ENCODE measurements at regions not wholly inside any gene's neighbourhood (a gene's known extent, or its start where the extent isn't known, plus 50 kb on each side); places are given as distances from the start of the nearest gene placed in this dataset.

DNA sequence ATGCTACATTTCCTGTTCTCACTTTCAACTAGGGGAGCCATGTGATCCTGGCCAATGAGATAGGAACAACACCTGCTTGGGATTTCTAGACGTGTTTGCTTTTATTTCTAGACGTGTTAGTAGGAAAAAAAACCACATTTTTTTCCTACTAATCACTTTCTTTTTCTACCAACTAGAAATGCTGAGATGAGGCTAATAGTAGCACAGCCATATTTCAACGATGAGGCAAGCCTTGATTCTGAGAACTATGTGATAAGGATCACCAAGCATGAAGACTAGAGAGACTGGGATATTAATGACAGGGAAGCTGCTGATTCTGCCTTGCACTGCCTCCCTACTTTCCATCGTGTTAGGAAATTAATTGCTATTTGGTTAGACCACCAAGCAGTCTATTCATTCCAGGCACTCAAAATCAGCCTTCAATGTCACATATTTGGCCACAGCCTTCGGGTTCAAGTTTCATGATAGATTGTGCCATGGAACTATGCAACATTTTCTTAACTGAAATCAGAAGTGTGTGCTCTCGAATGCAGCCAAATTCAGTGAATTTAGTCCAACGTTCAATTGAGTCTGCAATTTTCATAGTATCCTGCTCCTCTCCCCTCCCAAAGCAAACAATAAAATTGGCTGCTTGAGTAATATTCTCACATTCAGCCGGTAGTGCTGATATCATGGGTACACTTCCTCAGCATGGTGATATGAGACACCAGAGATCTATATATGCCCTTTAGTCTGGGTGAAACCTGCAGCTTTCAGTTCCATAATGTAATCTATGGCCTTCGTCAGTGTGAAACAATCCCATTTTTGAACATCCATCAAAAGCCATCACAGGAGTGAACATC, 98.1 kb downstream of the GPR37 start:
- Histone ChIP-seq H3K36me3 (ENCODE audit: insufficient read depth, low read length) (no peaks in the 10 kb centered on the region), H3K4me1 (ENCODE audit: insufficient read depth, low read length) (no peaks in the 10 kb centered on the region), H3K9me3 (ENCODE audit: insufficient read depth, low read depth, low read length) (no peaks in the 10 kb centered on the region), H3K27ac (ENCODE audit: low read depth, low read length) (no peak overlapping the region), H3K9ac (ENCODE audit: low read depth, low read length) (no peak overlapping the region), H3K4me3 (ENCODE audit: low read length) (no peak overlapping the region), H3K27me3 (ENCODE audit: insufficient read depth, low read length) (no peaks in the 10 kb centered on the region)
- 94% methylated on average over 9 of the region's 9 CpGs for WGBS

- H3K27me3 ChIP-seq (ENCODE audit: insufficient read depth, low read length), result no peaks in the 10 kb centered on the region
Measured at GRCh38 chr7:124662937-124663336, 102.7 kb downstream of the GPR37 start.

DNA sequence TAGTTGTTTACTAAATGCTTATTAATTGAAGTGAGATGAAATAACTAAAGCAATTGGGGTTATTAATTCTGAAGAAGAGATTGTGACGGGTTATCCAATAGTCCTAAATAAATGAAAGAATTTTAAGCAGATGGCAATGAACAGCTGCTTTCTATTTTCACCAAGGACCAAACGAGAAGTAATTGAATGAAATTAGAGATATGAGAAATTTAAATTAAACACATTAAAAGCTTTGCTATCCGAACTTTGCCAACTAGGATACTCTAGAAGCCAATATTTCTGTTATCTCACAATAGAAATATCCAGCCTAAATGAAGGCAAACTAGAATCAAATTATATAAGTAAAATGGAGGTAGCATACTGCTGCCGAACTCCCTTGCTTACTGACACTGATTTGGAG, 103.2 kb downstream of the GPR37 start:
- no peaks in the 10 kb centered on the region for H3K36me3 ChIP-seq (ENCODE audit: insufficient read depth, low read length)
- no peak overlapping the region for H3K9ac ChIP-seq (ENCODE audit: low read depth, low read length)
- no peaks in the 10 kb centered on the region for H3K27me3 ChIP-seq (ENCODE audit: insufficient read depth, low read length)
- no peak overlapping the region for H3K4me3 ChIP-seq (ENCODE audit: low read length)
- H3K27ac ChIP-seq (ENCODE audit: low read depth, low read length), result no peak overlapping the region
- WGBS, result 88% methylated on average over 2 of the region's 4 CpGs
- no peaks in the 10 kb centered on the region for H3K4me1 ChIP-seq (ENCODE audit: insufficient read depth, low read length)
- H3K9me3 ChIP-seq (ENCODE audit: insufficient read depth, low read depth, low read length), result no peaks in the 10 kb centered on the region

More at GRCh38 chr7:124662937-124663336, 102.7 kb downstream of the GPR37 start:
- H3K9ac ChIP-seq (ENCODE audit: low read depth, low read length), result no peak overlapping the region
- no peaks in the 10 kb centered on the region for H3K9me3 ChIP-seq (ENCODE audit: insufficient read depth, low read depth, low read length)
- H3K27ac ChIP-seq (ENCODE audit: low read depth, low read length), result no peak overlapping the region
- H3K36me3 ChIP-seq (ENCODE audit: insufficient read depth, low read length), result no peaks in the 10 kb centered on the region
- H3K4me1 ChIP-seq (ENCODE audit: insufficient read depth, low read length), result no peaks in the 10 kb centered on the region
- H3K4me3 ChIP-seq (ENCODE audit: low read length), result no peak overlapping the region

DNA sequence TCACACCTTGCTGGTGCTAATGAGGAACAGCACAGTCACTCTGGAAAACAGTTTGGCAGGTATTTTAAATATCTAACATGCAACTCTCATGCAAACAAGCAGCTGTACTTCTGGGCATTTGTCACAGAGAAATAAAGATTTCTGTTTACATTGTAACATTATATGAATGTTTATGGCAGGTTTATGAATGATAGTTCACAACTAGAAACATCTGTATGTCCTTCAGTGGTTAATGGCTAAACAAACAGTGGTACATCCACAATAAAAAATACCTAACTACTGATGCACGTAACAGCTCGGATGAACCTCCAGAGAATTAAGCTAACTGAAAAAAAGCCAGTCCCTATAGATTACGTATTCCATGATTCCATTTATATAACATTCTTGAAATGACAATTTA, 109.6 kb downstream of the GPR37 start:
- H3K9ac ChIP-seq (ENCODE audit: low read depth, low read length), result no peak overlapping the region
- H3K36me3 ChIP-seq (ENCODE audit: insufficient read depth, low read length), result no peaks in the 10 kb centered on the region
- WGBS, result 93% methylated on average over 3 of the region's 3 CpGs

GRCh38 chr7:124652237-124652636, 113.4 kb downstream of the GPR37 start:
- no peak overlapping the region for H3K9ac ChIP-seq (ENCODE audit: low read depth, low read length)
- no peaks in the 10 kb centered on the region for H3K27me3 ChIP-seq (ENCODE audit: insufficient read depth, low read length)
- no peaks in the 10 kb centered on the region for H3K9me3 ChIP-seq (ENCODE audit: insufficient read depth, low read depth, low read length)
- no peaks in the 10 kb centered on the region for H3K4me1 ChIP-seq (ENCODE audit: insufficient read depth, low read length)
- no peak overlapping the region for H3K27ac ChIP-seq (ENCODE audit: low read depth, low read length)
- 67% methylated on average over 1 of the region's 1 CpG for WGBS
- H3K36me3 ChIP-seq (ENCODE audit: insufficient read depth, low read length), result no peaks in the 10 kb centered on the region
- H3K4me3 ChIP-seq (ENCODE audit: low read length), result no peak overlapping the region

More for the DNA sequence above, 109.6 kb downstream of the GPR37 start:
- no peaks in the 10 kb centered on the region for H3K9me3 ChIP-seq (ENCODE audit: insufficient read depth, low read depth, low read length)
- H3K27me3 ChIP-seq (ENCODE audit: insufficient read depth, low read length), result no peaks in the 10 kb centered on the region
- no peaks in the 10 kb centered on the region for H3K4me1 ChIP-seq (ENCODE audit: insufficient read depth, low read length)
- H3K4me3 ChIP-seq (ENCODE audit: low read length), result no peak overlapping the region
- no peak overlapping the region for H3K27ac ChIP-seq (ENCODE audit: low read depth, low read length)

GRCh38 chr7:124651136-124651535, 114.5 kb downstream of the GPR37 start:
- Histone ChIP-seq H3K4me1 (ENCODE audit: insufficient read depth, low read length) (no peaks in the 10 kb centered on the region), H3K9me3 (ENCODE audit: insufficient read depth, low read depth, low read length) (no peaks in the 10 kb centered on the region), H3K27ac (ENCODE audit: low read depth, low read length) (no peak overlapping the region), H3K9ac (ENCODE audit: low read depth, low read length) (no peak overlapping the region), H3K36me3 (ENCODE audit: insufficient read depth, low read length) (no peaks in the 10 kb centered on the region), H3K4me3 (ENCODE audit: low read length) (no peak overlapping the region), H3K27me3 (ENCODE audit: insufficient read depth, low read length) (no peaks in the 10 kb centered on the region)
- 96% methylated on average over 4 of the region's 4 CpGs for WGBS

- 92% methylated on average over 4 of the region's 4 CpGs for WGBS
- H3K4me1 ChIP-seq (ENCODE audit: insufficient read depth, low read length), result no peaks in the 10 kb centered on the region
Measured at GRCh38 chr7:124649397-124650014, 116.1 kb downstream of the GPR37 start.

GRCh38 chr7:124647630-124648306, 117.8 kb downstream of the GPR37 start:
- no peak overlapping the region for H3K9ac ChIP-seq (ENCODE audit: low read depth, low read length)
- no peaks in the 10 kb centered on the region for H3K36me3 ChIP-seq (ENCODE audit: insufficient read depth, low read length)
- no peak overlapping the region for H3K27ac ChIP-seq (ENCODE audit: low read depth, low read length)
- H3K4me3 ChIP-seq (ENCODE audit: low read length), result no peak overlapping the region
- H3K27me3 ChIP-seq (ENCODE audit: insufficient read depth, low read length), result no peaks in the 10 kb centered on the region
- H3K9me3 ChIP-seq (ENCODE audit: insufficient read depth, low read depth, low read length), result no peaks in the 10 kb centered on the region
- no peaks in the 10 kb centered on the region for H3K4me1 ChIP-seq (ENCODE audit: insufficient read depth, low read length)

More at GRCh38 chr7:124649397-124650014, 116.1 kb downstream of the GPR37 start:
- no peak overlapping the region for H3K27ac ChIP-seq (ENCODE audit: low read depth, low read length)
- H3K4me3 ChIP-seq (ENCODE audit: low read length), result no peak overlapping the region
- no peaks in the 10 kb centered on the region for H3K9me3 ChIP-seq (ENCODE audit: insufficient read depth, low read depth, low read length)
- H3K9ac ChIP-seq (ENCODE audit: low read depth, low read length), result no peak overlapping the region
- H3K27me3 ChIP-seq (ENCODE audit: insufficient read depth, low read length), result no peaks in the 10 kb centered on the region
- no peaks in the 10 kb centered on the region for H3K36me3 ChIP-seq (ENCODE audit: insufficient read depth, low read length)

GRCh38 chr7:124645704-124646103, 119.9 kb downstream of the GPR37 start:
- H3K9me3 ChIP-seq (ENCODE audit: insufficient read depth, low read depth, low read length), result no peaks in the 10 kb centered on the region
- no peak overlapping the region for H3K4me3 ChIP-seq (ENCODE audit: low read length)
- H3K27ac ChIP-seq (ENCODE audit: low read depth, low read length), result no peak overlapping the region
- H3K27me3 ChIP-seq (ENCODE audit: insufficient read depth, low read length), result no peaks in the 10 kb centered on the region
- H3K36me3 ChIP-seq (ENCODE audit: insufficient read depth, low read length), result no peaks in the 10 kb centered on the region
- H3K9ac ChIP-seq (ENCODE audit: low read depth, low read length), result no peak overlapping the region
- H3K4me1 ChIP-seq (ENCODE audit: insufficient read depth, low read length), result no peaks in the 10 kb centered on the region
- 94% methylated on average over 5 of the region's 5 CpGs for WGBS

DNA sequence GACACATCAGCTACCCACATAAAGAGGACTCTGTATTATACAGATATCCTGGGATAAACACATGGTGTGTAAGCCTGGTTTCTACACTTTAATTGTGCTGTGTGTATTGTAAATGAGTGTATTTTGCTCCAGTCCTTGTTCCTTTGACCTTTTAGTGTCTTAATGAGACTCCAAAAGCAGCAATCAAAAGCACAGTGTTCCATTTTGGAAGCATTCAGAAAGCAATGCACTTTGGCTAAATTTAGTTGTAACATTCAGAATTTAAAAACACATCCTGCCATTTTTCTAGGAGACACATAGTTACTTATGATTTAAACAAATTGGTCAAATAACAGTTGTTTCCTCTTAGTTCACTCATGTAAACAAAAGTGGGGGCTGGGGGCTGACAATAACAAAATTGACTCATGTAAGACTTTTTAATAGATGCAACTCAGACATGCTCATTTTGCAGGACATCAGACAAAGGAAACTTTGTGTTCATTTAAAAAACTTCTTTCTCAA, 122.2 kb downstream of the GPR37 start:
- H3K4me3 ChIP-seq (ENCODE audit: low read length), result no peak overlapping the region
- H3K27me3 ChIP-seq (ENCODE audit: insufficient read depth, low read length), result no peaks in the 10 kb centered on the region
- no peaks in the 10 kb centered on the region for H3K9me3 ChIP-seq (ENCODE audit: insufficient read depth, low read depth, low read length)
- H3K4me1 ChIP-seq (ENCODE audit: insufficient read depth, low read length), result peaks cover 3% of the 10 kb centered on the region; the same call in 1 of the 2 replicates
- no peak overlapping the region for H3K27ac ChIP-seq (ENCODE audit: low read depth, low read length)
- H3K36me3 ChIP-seq (ENCODE audit: insufficient read depth, low read length), result no peaks in the 10 kb centered on the region
- no peak overlapping the region for H3K9ac ChIP-seq (ENCODE audit: low read depth, low read length)

- Histone ChIP-seq H3K9ac (ENCODE audit: low read depth, low read length) (no peak overlapping the region), H3K9me3 (ENCODE audit: insufficient read depth, low read depth, low read length) (peaks cover 3% of the 10 kb centered on the region; the same call in 1 of the 2 replicates), H3K27me3 (ENCODE audit: insufficient read depth, low read length) (no peaks in the 10 kb centered on the region), H3K27ac (ENCODE audit: low read depth, low read length) (no peak overlapping the region), H3K4me1 (ENCODE audit: insufficient read depth, low read length) (peaks cover 18% of the 10 kb centered on the region), H3K4me3 (ENCODE audit: low read length) (no peak overlapping the region), H3K36me3 (ENCODE audit: insufficient read depth, low read length) (no peaks in the 10 kb centered on the region)
- WGBS, result 20% methylated on average over 1 of the region's 1 CpG
Measured at GRCh38 chr7:124635416-124635815, 130.2 kb downstream of the GPR37 start.

All from HUES64 (cell line).